B cell (primary cell): ENCODE measurements at regions not wholly inside any gene's neighbourhood (a gene's known extent, or its start where the extent isn't known, plus 50 kb on each side); places are given as distances from the start of the nearest gene placed in this dataset.

Experiments
- ATAC-seq: fragments of 200-7000 bp; cut with Tn5 transposase; one replicate; pipeline ENCODE4 v1.10.0; 2021; ENCODE audit warnings: low read depth, mild to moderate bottlenecking, moderate number of reproducible peaks, moderate library complexity
- CTCF ChIA-PET: fragments of 350-600 bp; sonication (Branson Sonifier 250); formaldehyde crosslinking; loops from one replicate; lab custom pipeline; 2021; ENCODE audit warnings: antibody characterized with exemption, inconsistent platforms; lab: Charles Lee
- POLR2A ChIA-PET: fragments of 350-600 bp; sonication (Branson Sonifier 250); formaldehyde crosslinking; loops from one replicate; lab custom pipeline; 2021; ENCODE audit warnings: antibody characterized with exemption; lab: Charles Lee
- DNase-seq: peaks from one replicate; pipeline ENCODE4 v3.0.0; 2013
- H2AFZ ChIP-seq: 2 replicates; pipeline ENCODE4 v1.6.1; 2012; ENCODE audit warnings: mild to moderate bottlenecking, low read depth, low read length; ENCODE audit not compliant: insufficient read depth, poor library complexity, severe bottlenecking
- H3K27ac ChIP-seq, 2 donors: 1 replicate in 1 of 2; 2 replicates in 1 of 2; pipeline ENCODE4 v1.5.1; 2012 to 2013; ENCODE audit warnings: low read length in 2 of 2, mild to moderate bottlenecking in 2 of 2, moderate library complexity in 1 of 2
- H3K27me3 ChIP-seq, 4 experiments: fragments of 200-600 bp in 1 of 4; sonication (generic) in 1 of 4; replicated peaks in 1 of 4; 1 replicate in 2 of 4; 2 replicates in 2 of 4; pipeline versions ENCODE4 v1.6.1 to v1.7.0; 2013 to 2016; ENCODE audit warnings: low read length in 3 of 4, mild to moderate bottlenecking in 2 of 4, mixed read lengths in 1 of 4, moderate library complexity in 1 of 4; ENCODE audit not compliant: insufficient read depth in 4 of 4, control insufficient read depth in 3 of 4; ENCODE audit errors: control extremely low read depth in 1 of 4
- H3K36me3 ChIP-seq, 2 experiments: replicated peaks in 1 of 2; 1 replicate in 1 of 2; 2 replicates in 1 of 2; pipeline versions ENCODE4 v1.6.1 to v1.7.1; 2013; ENCODE audit warnings: low read length in 1 of 2; ENCODE audit not compliant: insufficient read depth in 2 of 2, control insufficient read depth in 1 of 2; ENCODE audit errors: control extremely low read depth in 1 of 2, extremely low read depth in 1 of 2
- H3K4me1 ChIP-seq, 2 donors: fragments of 200-600 bp in 1 of 2; sonication (generic) in 1 of 2; 1 replicate in 1 of 2; 2 replicates in 1 of 2; pipeline versions ENCODE4 v1.5.1 to v1.6.1; 2013 to 2017; ENCODE audit warnings: low read length in 2 of 2; ENCODE audit not compliant: control insufficient read depth in 2 of 2, insufficient read depth in 2 of 2
- H3K4me2 ChIP-seq: replicated peaks from 2 replicates; pipeline ENCODE3; 2012; ENCODE audit warnings: mild to moderate bottlenecking, low read depth, low read length; ENCODE audit not compliant: poor library complexity, severe bottlenecking
- H3K4me3 ChIP-seq, 5 experiments: fragments of 200-600 bp in 1 of 5; sonication (generic) in 1 of 5; 1 replicate in 3 of 5; 2 replicates in 2 of 5; pipeline versions ENCODE4 v1.5.1 to v1.7.0; 2011 to 2016; ENCODE audit warnings: low read length in 4 of 5, mild to moderate bottlenecking in 4 of 5, low read depth in 2 of 5, control low read depth in 1 of 5, moderate library complexity in 1 of 5; ENCODE audit not compliant: insufficient read depth in 1 of 5; ENCODE audit errors: control extremely low read depth in 1 of 5, extremely low read depth in 1 of 5
- H3K79me2 ChIP-seq: fragments of 200-600 bp; sonication (generic); one replicate; pipeline ENCODE4 v1.6.0; 2016; ENCODE audit warnings: low read length; ENCODE audit not compliant: control insufficient read depth, insufficient read depth
- H3K9ac ChIP-seq: fragments of 200-600 bp; sonication (generic); 2 replicates; pipeline ENCODE4 v1.6.1; 2017; ENCODE audit warnings: mild to moderate bottlenecking, low read length, moderate library complexity
- H3K9me3 ChIP-seq, 3 donors: one replicate each; pipeline versions ENCODE4 v1.6.1 to v1.7.1; 2013; ENCODE audit warnings: low read length in 2 of 3; ENCODE audit not compliant: control insufficient read depth in 2 of 3, insufficient read depth in 1 of 3; ENCODE audit errors: control extremely low read depth in 1 of 3
- H4K20me1 ChIP-seq: 2 replicates; pipeline ENCODE4 v1.6.0; 2012; ENCODE audit warnings: mild to moderate bottlenecking, low read length; ENCODE audit not compliant: insufficient read depth, control insufficient read depth, poor library complexity, severe bottlenecking
- H3K27ac Mint-ChIP-seq: one replicate; pipeline ENCODE4 v1.8.0; 2021; ENCODE audit warnings: mixed read lengths
- H3K27me3 Mint-ChIP-seq: one replicate; pipeline ENCODE4 v1.8.0; 2021; ENCODE audit warnings: mixed read lengths
- H3K4me1 Mint-ChIP-seq: one replicate; pipeline ENCODE4 v1.8.0; 2021; ENCODE audit warnings: mixed read lengths
- H3K4me3 Mint-ChIP-seq: one replicate; pipeline ENCODE4 v1.8.0; 2021; ENCODE audit warnings: mixed read lengths
- H3K9me3 Mint-ChIP-seq: one replicate; pipeline ENCODE4 v1.8.0; 2022; ENCODE audit warnings: mixed read lengths; ENCODE audit not compliant: insufficient read depth
- CTCF ChIP-seq: fragments of 200-600 bp; IDR thresholded peaks from one replicate; pipeline ENCODE4 v1.8.0; 2022; ENCODE audit warnings: antibody characterized with exemption, mild to moderate bottlenecking
- EZH2 ChIP-seq: IDR thresholded peaks from 2 replicates; pipeline ENCODE4 v1.6.1; 2012; ENCODE audit warnings: borderline replicate concordance, low read depth, mild to moderate bottlenecking, moderate library complexity, low read length; ENCODE audit not compliant: insufficient read depth, poor library complexity, severe bottlenecking
- WGBS: methylation state at CpG from one replicate; pipeline ENCODE4 v1.1.5; 2013; ENCODE audit warnings: missing lambda C conversion rate; ENCODE audit not compliant: insufficient coverage; 5-methylcytosine and 5-hydroxymethylcytosine counted together
- intact Hi-C: fragments of 100-400 bp; cut with micrococcal nuclease; formaldehyde crosslinking; loops from one replicate; pipeline ENCODE4 v1.10.0; 2022

DNA sequence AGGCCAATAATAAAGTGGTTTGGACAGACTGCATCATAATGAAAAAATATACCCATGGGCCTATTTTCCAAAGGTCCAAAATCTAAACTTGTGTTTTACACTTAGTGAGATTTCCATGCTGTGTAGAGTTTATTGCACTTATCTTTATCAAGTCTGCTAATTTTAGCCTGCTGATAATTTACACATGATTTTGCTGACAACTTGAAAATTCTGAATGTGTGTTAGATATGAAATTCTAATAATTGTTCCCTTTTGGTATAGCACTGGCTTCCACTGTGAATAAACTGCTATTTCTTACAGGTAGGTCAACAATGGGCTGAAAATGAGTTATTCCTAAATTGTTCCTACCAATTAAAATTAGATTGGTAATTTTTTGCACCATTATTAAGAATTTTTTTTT, 589.1 kb upstream of the ANO3 start:
- Mint-ChIP-seq H3K9me3 (peaks cover 3% of the 10 kb centered on the region), H3K27me3 (no peaks in the 10 kb centered on the region), H3K27ac (no peak overlapping the region), H3K4me1 (no peaks in the 10 kb centered on the region), H3K4me3 (no peak overlapping the region)
- TF ChIP-seq CTCF (no peak), EZH2 (no peak)
- Histone ChIP-seq H3K4me2 (no peak overlapping the region), H3K27me3 (no peaks in the 10 kb centered on the region), H3K36me3 (no peaks in the 10 kb centered on the region), H3K4me1 (no peaks in the 10 kb centered on the region), H3K9me3 (no peaks in the 10 kb centered on the region), H4K20me1 (no peaks in the 10 kb centered on the region), H3K4me3 (no peak overlapping the region), H3K27ac (no peak overlapping the region), H3K79me2 (no peaks in the 10 kb centered on the region), H2AFZ (no peak overlapping the region), H3K9ac (no peak overlapping the region)
- POLR2A ChIA-PET: no interaction called here
- intact Hi-C loops: no loop called here
- CTCF ChIA-PET: no interaction called here
- no peak for DNase-seq
- ATAC-seq: no peak

GRCh38 chr11:25755381-25755780, 576.5 kb upstream of the ANO3 start:
- no peaks in the 10 kb centered on the region for H3K27me3 ChIP-seq
- Mint-ChIP-seq H3K4me1 (no peaks in the 10 kb centered on the region), H3K27me3 (no peaks in the 10 kb centered on the region), H3K9me3 (peaks cover 2% of the 10 kb centered on the region), H3K4me3 (no peak overlapping the region), H3K27ac (no peak overlapping the region)
- H3K9me3 ChIP-seq: peaks cover 0 to 17% (median 0%) of the 10 kb centered on the region in 3 donors
- intact Hi-C loops: no loop called here
- no peak overlapping the region for H2AFZ ChIP-seq
- no peak for ATAC-seq
- CTCF ChIA-PET: no interaction called here
- no peaks in the 10 kb centered on the region for H3K79me2 ChIP-seq
- no peak overlapping the region for H3K4me2 ChIP-seq
- H4K20me1 ChIP-seq: no peaks in the 10 kb centered on the region
- POLR2A ChIA-PET: no interaction called here
- no peak for TF ChIP-seq CTCF
- TF ChIP-seq EZH2: no peak
- no peak overlapping the region for H3K4me3 ChIP-seq
- no peaks in the 10 kb centered on the region for H3K36me3 ChIP-seq
- no peak overlapping the region for H3K9ac ChIP-seq
- DNase-seq: no peak
- H3K4me1 ChIP-seq: no peaks in the 10 kb centered on the region
- no peak overlapping the region for H3K27ac ChIP-seq
- WGBS: no CpG with 5 or more reads among the region's 2 CpGs
